SK-N-SH (cell line): ENCODE measurements at regions not wholly inside any gene's neighbourhood (a gene's known extent, or its start where the extent isn't known, plus 50 kb on each side); places are given as distances from the start of the nearest gene placed in this dataset.

Experiments used
- EZH2phosphoT487 ChIP-seq: fragments of 200-600 bp; sonication (generic); IDR thresholded peaks from 2 replicates; pipeline ENCODE4 v1.6.1; 2017; ENCODE audit warnings: low read depth, mixed run types, mild to moderate bottlenecking, antibody characterized with exemption, moderate library complexity, borderline replicate concordance
- FOXM1 ChIP-seq: IDR thresholded peaks from 2 replicates; pipeline ENCODE4 v1.4.0; 2012; ENCODE audit warnings: low read depth, mild to moderate bottlenecking
- REST ChIP-seq: IDR thresholded peaks from 2 replicates; pipeline ENCODE4 v1.6.1; 2012; ENCODE audit warnings: mild to moderate bottlenecking, low read depth, low read length, moderate library complexity
- RXRA ChIP-seq: IDR thresholded peaks from 2 replicates; pipeline ENCODE4 v1.4.0; 2012; ENCODE audit warnings: low read depth, mild to moderate bottlenecking, borderline replicate concordance
- TF ChIP-seq, protein P1 (sequence below): fragments of 200-600 bp; sonication (generic); IDR thresholded peaks from 2 replicates; pipeline ENCODE4 v1.6.1; 2017; ENCODE audit warnings: antibody characterized with exemption, mild to moderate bottlenecking, moderate library complexity

DNA sequence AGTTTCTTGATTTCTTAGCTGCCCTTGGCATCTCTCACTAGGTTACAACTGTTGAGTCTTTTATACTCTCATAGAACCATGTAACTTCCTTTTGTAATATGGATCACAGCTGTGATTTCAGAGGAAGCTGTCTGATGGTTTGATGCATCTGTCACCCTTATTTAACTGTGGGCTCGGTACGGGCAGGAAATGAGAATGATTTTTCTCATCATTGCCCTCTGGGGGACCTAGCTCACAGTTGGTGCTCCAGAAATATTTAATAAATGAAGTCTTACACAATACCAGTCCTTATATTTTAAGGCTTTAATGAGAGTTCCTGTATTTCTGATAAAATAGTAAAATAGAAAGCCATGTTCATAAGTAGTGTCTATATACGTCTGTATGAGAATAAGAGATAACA lies 151.2 kb downstream of the EBLN2 start:
- TF ChIP-seq REST = no peak
- no peak for TF ChIP-seq FOXM1
- TF ChIP-seq, protein P1, sequence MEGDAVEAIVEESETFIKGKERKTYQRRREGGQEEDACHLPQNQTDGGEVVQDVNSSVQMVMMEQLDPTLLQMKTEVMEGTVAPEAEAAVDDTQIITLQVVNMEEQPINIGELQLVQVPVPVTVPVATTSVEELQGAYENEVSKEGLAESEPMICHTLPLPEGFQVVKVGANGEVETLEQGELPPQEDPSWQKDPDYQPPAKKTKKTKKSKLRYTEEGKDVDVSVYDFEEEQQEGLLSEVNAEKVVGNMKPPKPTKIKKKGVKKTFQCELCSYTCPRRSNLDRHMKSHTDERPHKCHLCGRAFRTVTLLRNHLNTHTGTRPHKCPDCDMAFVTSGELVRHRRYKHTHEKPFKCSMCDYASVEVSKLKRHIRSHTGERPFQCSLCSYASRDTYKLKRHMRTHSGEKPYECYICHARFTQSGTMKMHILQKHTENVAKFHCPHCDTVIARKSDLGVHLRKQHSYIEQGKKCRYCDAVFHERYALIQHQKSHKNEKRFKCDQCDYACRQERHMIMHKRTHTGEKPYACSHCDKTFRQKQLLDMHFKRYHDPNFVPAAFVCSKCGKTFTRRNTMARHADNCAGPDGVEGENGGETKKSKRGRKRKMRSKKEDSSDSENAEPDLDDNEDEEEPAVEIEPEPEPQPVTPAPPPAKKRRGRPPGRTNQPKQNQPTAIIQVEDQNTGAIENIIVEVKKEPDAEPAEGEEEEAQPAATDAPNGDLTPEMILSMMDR = no peak
- no peak for TF ChIP-seq RXRA
- no peak for TF ChIP-seq EZH2phosphoT487
